ENCODE measurements at regions not wholly inside any gene's neighbourhood (a gene's known extent, or its start where the extent isn't known, plus 50 kb on each side); places are given as distances from the start of the nearest gene placed in this dataset.

- no peak for DNase-seq
Measured at GRCh38 chr16:16798504-16798903, 419.6 kb downstream of the NPIPA7 start.

- no peak for DNase-seq
Measured at GRCh38 chr16:16805809-16806208, 426.9 kb downstream of the NPIPA7 start.

- no peak for DNase-seq
Measured at GRCh38 chr16:16815641-16816040, 436.7 kb downstream of the NPIPA7 start.

GRCh38 chr16:16817196-16817595, 438.3 kb downstream of the NPIPA7 start:
- no peak for DNase-seq

GRCh38 chr16:16821261-16821660, 442.3 kb downstream of the NPIPA7 start:
- DNase-seq: no peak

- DNase-seq: no peak
Measured at GRCh38 chr16:16828913-16829398, 450.0 kb downstream of the NPIPA7 start.

GRCh38 chr16:16830401-16830800, 451.5 kb downstream of the NPIPA7 start:
- no peak for DNase-seq

- no peak for DNase-seq
Measured at GRCh38 chr16:16830973-16831372, 452.0 kb downstream of the NPIPA7 start.

GRCh38 chr16:16833165-16833564, 454.2 kb downstream of the NPIPA7 start:
- DNase-seq: no peak

- no peak for DNase-seq
Measured at GRCh38 chr16:16850274-16850673, 471.3 kb downstream of the NPIPA7 start.

GRCh38 chr16:16857012-16857411, 478.1 kb downstream of the NPIPA7 start:
- DNase-seq: no peak

GRCh38 chr16:16857603-16858283, 478.8 kb downstream of the NPIPA7 start:
- no peak for DNase-seq

- peak in 3 of 4 experiments; percentile 3 to 30 (median 4) for DNase-seq
Measured at GRCh38 chr16:16861546-16861945, 482.6 kb downstream of the NPIPA7 start.

- no peak for DNase-seq
Measured at GRCh38 chr16:16863672-16864071, 484.7 kb downstream of the NPIPA7 start.

GRCh38 chr16:16864536-16864935, 485.6 kb downstream of the NPIPA7 start:
- DNase-seq: no peak

- DNase-seq: no peak
Measured at GRCh38 chr16:16865374-16865773, 486.4 kb downstream of the NPIPA7 start.

- DNase-seq: no peak
Measured at GRCh38 chr16:16867973-16868372, 489.0 kb downstream of the NPIPA7 start.

GRCh38 chr16:16868727-16869126, 489.8 kb downstream of the NPIPA7 start:
- no peak for DNase-seq

- DNase-seq: no peak
Measured at GRCh38 chr16:16869746-16870145, 490.8 kb downstream of the NPIPA7 start.

GRCh38 chr16:16871196-16871595, 492.3 kb downstream of the NPIPA7 start:
- DNase-seq: no peak

GRCh38 chr16:16877061-16877460, 498.1 kb downstream of the NPIPA7 start:
- no peak for DNase-seq

GRCh38 chr16:16879567-16880251, 500.8 kb downstream of the NPIPA7 start:
- DNase-seq: no peak

- no peak for DNase-seq
Measured at GRCh38 chr16:16881814-16882213, 502.9 kb downstream of the NPIPA7 start.

- DNase-seq: no peak
Measured at GRCh38 chr16:16882766-16883165, 503.8 kb downstream of the NPIPA7 start.

GRCh38 chr16:16884451-16884850, 505.5 kb downstream of the NPIPA7 start:
- DNase-seq: no peak

Data from activated CD4-positive, CD25-positive, alpha-beta regulatory T cell (primary cell).